ENCODE measurements at regions not wholly inside any gene's neighbourhood (a gene's known extent, or its start where the extent isn't known, plus 50 kb on each side); places are given as distances from the start of the nearest gene placed in this dataset.
"Not testable (repeated sequence)": the region's sequence is repeated elsewhere in the genome, so short reads cannot be mapped to it uniquely, and the experiment has no call there.

DNA sequence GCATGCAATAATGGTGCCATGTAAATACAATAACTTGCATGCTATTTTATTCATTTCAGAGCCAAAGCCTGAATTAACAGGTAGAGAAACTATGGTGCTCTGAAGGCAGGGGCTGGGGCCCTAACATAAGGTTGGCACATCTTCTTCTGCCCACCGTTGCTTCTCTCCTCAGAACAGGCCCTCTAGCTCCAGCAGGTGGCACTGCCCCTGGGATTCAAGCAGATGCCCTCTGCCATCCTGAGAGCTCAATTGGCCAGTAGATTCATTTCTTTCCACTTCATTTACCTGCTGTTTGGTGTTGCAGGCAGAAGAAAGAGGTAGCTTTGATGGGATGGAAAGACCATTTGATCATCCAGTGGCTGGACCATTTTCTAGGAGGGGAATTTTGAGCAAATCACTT lies 130.5 kb downstream of the FOXB1 start:
- DNase-seq (ENCODE audit: low read depth in 2 of 3, low spot score in 2 of 3) = no peak

DNA sequence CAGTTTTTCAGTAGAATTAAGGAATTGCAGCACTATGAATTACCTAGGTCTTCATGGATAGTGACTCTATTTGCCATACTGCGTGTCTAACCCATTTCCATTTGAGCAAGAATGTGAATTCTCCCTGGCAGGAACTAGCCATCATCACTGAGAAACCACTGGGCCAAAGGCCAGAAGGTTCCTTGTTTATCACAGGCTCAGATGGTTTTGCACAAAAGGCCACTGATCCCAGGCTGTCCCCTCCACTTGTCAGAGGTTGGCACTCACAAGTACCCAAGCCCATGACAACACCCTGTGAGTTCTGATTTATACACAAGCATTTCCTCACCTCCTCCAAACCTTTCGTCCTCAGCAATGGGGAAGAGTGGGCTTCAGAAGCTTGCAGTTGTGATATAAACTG lies 131.8 kb downstream of the FOXB1 start:
- DNase-seq (ENCODE audit: low read depth in 2 of 3, low spot score in 2 of 3) = no peak

DNA sequence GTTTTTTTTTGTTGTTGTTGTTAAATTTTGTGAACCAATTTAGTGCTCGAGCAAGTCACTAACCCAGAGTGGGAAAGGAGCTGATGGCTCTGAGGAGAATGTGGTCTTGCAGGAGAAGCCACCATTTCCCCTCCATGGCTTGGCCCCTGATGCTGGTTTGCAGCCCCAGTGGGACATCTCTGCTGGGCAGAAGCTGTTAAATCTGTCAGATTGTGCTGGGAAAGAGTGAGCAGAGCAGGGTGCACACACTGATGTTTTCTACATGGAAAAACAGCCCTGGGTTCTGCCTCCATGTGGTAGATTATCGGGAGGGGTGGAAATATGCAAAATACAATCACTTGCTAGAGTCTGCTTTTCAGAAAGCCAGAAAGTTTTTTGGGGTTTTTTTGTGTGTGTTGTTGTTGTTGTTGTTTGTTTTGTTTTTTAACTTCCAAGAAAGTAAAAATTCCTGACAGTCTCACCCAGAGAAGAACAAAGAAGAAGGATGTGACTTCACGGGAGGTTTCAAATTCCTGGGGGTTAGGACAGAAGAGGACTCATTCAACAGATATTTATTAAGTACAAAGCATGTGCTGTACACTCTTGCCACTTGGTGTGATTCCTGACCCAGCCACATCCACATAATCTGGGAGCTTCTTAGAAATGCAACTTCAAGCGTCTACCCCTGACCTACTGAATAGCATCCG lies 133.7 kb downstream of the FOXB1 start:
- no peak for DNase-seq (ENCODE audit: low read depth in 2 of 3, low spot score in 2 of 3)

DNA sequence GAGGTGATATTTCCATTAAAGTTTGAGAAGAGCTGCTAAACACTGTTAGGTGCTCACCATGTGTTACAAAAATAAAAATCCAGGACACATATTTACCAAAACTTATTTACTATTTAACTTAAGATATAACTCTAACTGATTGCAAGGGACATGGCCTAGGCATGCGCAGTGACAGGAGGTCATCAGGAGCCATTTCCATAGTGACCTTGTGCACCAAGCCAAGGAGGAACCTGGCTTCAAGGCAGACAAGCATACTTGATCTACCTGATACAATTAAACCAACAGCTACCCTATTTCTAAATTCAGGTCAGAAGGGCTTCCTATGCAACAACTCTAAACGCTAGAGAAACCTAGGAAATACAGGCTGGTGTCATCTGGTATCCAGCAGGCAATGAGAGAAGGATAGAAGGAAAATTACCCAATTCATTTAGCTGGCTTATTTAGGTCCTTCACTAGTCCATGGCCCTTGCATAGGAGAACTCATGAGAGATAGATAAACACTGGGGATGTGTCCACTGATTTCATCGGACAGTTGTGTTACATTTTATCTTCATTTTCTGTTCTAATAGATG lies 134.4 kb downstream of the FOXB1 start:
- no peak for DNase-seq (ENCODE audit: low read depth in 2 of 3, low spot score in 2 of 3)

DNA sequence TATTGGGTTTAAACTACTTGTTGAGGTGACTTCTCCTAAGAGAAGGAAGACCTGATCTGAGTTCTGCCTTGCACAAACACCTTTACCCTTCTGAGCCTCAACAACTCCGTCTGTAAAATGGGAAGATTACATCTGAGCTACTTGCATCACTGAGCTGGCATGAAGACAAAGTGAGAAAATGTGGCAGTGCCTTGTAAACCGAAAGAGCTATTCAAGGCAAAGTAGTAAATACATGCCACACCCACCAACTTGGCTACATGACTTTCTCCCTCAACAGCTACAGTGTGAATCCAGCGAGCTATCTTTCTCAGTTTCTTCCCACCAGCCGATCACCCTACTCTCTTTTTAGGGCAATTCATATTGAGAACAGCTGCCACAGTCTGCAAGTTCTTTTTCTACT lies 148.3 kb downstream of the FOXB1 start:
- DNase-seq (ENCODE audit: low read depth in 2 of 3, low spot score in 2 of 3) = no peak

DNA sequence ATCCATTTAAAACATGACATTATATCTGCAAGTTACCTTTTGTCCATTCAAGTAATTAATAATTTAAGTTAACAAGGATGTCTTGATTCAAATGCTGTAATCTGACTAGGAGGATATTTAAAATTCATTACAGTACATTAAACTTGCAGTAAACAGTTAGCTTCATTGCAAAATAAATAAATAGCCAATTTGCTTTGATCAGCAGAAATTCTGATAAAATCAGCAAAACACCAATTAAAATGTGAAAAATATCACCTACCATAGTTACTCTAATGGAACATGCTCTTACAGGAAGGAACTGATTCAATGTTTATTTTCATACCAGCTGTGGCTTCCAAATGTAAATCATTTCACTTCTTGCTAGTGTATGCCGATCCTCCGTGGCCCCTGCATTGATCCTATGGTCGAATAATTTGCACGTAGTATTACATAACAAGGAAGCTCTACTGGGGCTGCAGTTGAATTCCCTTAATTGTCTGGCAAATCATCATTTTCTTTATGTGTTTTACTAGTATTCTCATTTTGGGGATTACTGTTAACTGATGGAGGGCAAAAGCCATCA lies 150.7 kb downstream of the FOXB1 start:
- DNase-seq (ENCODE audit: low read depth in 2 of 3, low spot score in 2 of 3) = no peak

DNA sequence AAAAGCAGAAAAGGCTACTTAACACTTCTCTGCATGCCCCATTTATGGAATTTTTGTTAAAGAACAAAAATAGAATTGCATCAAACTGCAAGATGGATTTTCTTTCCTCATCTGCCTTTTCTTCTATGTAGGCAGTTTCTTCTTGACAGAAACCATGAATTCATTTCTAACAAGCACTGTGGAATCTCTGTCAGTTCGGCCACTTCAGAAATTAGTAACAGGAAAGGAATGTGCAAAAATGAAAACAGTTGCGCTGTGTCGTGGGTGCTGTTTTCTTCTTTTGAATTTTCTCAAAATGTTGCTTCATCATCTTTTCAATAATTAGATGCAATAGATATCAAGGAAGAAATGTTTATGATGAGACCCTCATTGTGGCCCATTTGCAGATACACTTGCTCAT lies 151.6 kb downstream of the FOXB1 start:
- DNase-seq (ENCODE audit: low read depth in 2 of 3, low spot score in 2 of 3) = no peak

DNA sequence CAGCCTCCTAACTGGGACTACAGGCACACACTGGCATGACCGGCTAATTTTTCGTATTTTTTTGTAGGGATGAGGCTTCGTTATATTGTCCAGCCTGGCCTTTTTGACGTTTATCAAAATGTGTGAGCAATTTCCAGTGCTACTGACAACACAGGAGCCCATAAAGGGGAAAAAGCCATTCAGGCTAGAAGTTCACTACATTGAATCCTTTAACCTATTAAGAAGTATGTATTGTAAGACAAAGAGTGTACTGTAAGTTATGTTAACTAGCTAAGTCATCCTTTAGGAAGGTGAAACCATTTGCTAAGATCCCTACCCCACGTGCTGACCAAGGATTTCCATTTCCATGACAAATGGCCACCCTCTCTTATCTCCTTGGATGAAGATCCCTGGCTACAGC lies 156.8 kb downstream of the FOXB1 start:
- DNase-seq (ENCODE audit: low read depth in 2 of 3, low spot score in 2 of 3) = no peak

DNA sequence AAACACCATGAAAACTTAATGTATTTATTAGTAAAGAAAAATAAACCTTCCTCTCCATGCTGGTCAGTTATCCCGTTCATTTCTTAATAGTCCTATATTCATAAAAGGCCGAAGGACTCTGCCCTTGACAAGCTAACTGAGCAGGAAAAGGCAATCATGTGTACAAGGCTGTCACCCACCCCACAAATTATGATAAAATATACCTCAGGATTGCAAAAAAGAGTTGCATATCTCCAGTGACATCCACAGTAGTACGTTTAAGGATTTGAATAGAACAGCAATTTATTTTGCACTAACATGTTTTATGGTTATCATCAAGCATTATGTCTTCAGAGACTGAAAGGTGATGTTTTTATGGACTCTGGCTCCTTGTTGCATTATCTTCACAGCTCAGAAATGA lies 157.6 kb downstream of the FOXB1 start:
- no peak for DNase-seq (ENCODE audit: low read depth in 2 of 3, low spot score in 2 of 3)

DNA sequence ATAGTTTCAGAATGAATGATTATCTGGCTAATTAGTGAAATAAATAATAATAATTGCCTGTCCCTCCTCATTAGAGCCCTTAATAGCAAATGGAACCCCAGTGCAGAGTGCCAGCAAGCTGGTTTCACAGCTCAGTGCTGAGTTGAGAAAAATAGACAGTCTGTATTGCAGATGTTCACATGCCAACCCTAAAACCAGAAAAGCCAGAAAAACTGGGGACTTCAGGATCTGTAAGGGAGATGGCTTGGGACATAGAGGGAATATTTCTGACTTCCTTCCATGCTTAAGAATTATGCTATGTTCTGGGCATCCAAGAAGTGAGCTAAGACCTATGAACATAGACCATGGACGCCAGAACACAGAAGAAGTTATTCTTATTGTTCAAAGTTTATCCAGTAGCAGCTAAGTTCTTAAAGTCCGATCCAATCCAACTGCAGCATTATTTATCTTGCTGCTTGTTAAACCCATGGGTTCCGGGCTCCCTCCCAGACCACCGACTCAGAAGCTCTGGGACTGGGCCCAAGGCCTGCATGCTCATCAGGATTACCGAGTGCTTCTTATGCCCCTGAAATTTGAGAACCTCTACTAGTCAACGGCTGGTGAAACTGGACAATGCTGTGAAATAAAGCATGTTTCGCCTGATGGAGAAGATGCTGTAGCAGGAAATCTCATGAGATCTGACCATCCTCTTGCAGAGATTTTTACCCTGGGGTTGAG lies 158.3 kb downstream of the FOXB1 start:
- DNase-seq (ENCODE audit: low read depth in 2 of 3, low spot score in 2 of 3) = no peak

DNA sequence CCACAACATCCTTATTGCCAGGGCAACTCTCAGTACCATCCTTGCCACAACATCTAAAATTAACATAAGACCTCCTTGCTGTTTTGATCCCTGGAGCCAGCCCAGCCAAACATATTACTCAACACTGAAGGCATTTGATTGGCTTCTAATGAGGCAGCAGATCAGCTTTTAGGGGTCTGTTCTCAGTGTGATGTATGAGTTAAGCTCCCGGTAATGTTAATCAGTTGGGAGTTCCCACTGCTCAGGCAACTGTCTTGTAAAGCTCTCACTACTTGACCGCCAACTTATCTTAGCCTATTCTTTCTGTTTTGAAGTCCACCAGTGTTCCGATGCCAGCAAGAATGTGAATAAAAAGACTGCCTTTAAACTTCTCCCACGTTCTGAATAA lies 158.9 kb downstream of the FOXB1 start:
- no peak for DNase-seq (ENCODE audit: low read depth in 2 of 3, low spot score in 2 of 3)

DNA sequence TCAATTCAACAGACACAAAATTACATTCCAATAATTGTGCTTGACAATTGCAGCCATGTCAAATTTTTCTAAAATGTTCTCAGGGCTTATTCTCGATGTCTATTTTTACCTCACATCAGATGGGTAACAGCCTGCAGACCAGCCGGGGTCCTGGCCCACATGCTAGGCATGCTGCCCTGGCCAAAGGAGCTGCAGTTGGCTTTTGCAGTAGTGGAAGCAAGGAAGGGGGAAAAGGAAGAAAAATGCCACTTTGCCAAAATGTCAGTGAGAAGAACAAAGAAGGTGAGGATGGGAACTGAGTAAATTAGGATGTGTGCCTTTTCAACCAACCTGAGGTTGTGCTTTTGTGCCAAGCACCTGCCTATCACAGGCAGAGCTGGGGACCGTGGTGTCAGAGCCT lies 161.0 kb downstream of the FOXB1 start:
- no peak for DNase-seq (ENCODE audit: low read depth in 2 of 3, low spot score in 2 of 3)

DNA sequence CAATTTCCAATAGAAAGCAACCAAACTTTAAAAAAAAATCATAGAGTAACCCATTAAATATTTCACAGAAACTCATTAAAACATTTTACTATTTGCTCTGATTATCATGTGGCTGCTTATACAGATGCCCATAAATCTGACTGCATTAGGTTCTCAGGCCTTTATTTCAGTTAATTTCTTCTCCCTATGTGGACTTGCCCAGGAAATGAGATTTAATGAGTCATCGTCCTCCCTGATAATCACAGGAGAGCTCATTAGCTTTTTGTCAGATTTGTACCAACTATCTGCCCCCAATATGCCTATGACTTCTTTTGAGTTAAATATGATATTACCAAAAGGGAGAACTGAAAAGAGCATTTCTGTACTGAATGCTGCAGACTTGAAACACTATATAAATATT lies 168.0 kb downstream of the FOXB1 start:
- DNase-seq (ENCODE audit: low read depth in 2 of 3, low spot score in 2 of 3) = no peak

DNA sequence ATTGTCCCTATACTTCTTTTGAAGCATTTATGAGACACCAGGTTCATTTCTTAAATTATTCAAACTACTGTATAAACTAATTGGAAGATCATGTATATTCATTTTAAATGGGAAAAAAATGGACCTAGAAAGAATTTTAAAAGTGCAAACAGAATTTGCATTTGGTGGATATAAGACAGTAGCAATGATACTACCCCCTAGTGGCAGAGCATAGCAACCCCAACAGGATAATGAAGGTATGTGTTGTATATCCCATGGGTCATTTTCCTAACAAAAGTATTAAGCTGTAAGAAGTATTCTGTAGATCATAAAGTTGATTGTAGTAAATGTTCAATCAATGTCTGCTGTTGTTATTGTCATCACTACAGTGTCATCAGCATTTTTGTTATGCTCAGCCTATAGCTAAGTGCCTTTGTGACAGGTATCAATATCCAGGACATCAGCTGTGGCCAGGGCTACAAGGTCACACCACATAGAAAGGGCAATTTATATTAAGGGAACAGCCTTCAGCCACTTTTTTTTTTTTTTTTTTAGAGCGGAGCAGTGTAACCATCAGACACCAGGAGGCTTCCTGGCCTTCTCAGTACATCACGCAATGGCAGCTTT lies 175.8 kb downstream of the FOXB1 start:
- DNase-seq (ENCODE audit: low read depth in 2 of 3, low spot score in 2 of 3) = no peak

DNA sequence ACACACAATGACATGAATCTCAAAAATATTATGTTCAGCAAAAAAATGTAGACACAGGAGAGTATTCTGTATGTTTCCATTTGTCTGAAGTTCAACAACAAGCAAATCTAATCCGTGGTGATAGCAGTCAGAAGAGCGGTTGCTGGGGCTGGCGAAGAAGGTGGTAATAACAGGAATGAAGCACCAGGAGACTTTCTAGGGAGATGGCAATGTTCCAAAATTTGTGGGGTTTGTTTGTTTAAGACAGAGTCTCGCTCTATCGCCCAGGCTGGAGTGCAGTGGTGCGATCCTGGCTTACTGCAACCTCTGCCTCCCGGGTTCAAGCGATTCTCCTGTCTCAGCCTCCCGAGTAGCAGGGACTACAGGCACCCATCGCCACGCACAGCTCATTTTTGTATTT lies 177.8 kb downstream of the FOXB1 start:
- DNase-seq (ENCODE audit: low read depth in 2 of 3, low spot score in 2 of 3) = not testable (repeated sequence)

DNA sequence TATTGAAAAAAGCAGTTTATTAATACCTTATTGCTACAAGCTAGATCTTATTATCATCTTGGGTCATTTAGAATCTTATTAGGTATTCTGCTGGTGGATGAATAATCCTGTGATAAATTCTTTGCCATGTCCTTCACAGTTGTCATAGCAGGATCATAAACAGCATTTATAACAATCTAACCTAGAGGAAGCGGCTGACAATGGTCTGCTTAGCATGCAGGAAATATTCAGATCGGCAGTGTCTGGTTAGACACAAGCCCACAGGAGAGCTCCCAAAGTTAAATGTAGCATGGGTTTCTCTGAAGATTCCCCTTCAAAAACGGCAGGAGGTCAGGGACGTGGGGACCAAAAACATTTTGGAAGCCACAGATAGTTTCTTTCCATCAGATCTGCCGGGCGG lies 179.3 kb downstream of the FOXB1 start:
- no peak for DNase-seq (ENCODE audit: low read depth in 2 of 3, low spot score in 2 of 3)

DNA sequence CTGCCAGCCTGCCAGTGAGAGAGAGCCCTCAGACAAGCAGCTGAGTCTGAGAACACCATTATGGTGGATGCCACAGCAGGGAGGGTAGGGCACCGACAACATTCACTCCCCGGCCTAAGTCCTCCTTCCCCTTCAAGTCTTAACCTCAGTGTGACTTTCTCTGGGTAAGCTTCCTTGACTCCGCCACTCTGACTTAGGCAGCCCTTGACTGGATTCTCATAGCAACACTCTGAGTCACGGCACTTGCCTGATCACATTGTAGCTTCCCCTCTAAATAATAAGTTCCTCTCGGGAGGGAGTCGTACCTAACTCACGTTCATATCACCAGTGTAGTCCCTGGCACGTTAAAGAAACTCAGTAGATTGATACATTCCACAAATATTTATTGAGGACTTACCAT lies 180.5 kb downstream of the FOXB1 start:
- DNase-seq (ENCODE audit: low read depth in 2 of 3, low spot score in 2 of 3) = no peak

DNA sequence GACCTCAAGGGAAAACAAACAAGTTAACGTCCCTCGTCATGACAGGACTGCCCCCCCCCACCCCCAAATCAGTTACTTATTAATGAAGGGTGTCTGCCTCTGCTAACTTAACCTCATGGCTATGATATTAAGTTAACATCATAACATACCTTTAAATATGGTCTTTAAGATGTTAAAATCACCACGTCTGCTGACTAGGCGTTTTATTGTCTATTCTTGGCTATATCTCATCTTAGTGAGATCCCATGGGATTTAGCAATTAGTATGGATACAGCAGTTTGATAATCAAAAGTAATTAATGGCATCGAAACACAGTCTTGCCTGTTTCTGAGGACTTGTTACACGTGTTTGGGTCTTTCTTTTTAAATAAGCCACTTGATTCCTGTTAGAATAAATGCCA lies 186.9 kb downstream of the FOXB1 start:
- no peak for DNase-seq (ENCODE audit: low read depth in 2 of 3, low spot score in 2 of 3)

DNA sequence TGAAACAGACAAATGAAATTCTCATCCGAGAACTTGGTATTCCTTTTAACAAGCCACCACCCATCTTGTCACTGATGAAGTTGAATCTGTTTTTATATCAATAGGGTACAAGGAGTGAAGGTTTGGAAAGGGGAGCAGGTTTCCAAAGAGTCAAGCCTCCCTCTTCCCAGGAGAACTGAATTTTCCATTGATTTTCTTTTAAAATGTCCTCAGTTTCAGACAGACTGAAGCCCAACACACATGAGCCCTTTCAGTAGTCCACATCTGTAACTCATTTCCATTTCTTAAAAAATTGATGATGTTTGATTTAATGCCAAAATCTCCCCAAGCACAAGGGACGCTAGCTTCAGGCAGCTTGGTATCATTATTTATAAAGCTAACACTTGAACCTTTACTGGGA lies 187.7 kb downstream of the FOXB1 start:
- DNase-seq (ENCODE audit: low read depth in 2 of 3, low spot score in 2 of 3) = no peak

DNA sequence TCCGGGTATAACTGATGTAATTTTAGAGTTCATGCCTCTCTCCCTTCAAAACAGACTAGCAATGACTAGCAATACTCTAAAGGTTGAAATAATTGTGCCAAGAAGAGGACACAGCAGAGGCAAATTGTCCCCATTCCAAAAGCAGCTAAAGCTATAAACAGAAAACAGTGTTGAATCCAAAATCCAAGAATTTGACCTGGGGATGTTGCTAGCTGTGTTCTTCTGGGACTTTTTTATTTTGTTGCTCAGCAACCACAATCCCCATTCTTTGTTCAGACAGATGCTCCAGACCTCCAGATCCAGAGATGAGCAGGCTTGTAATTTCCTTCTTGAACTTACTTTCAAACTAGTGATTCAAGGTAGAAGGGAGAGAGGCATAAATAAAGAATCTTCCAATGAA lies 191.5 kb downstream of the FOXB1 start:
- DNase-seq (ENCODE audit: low read depth in 2 of 3, low spot score in 2 of 3) = no peak

DNA sequence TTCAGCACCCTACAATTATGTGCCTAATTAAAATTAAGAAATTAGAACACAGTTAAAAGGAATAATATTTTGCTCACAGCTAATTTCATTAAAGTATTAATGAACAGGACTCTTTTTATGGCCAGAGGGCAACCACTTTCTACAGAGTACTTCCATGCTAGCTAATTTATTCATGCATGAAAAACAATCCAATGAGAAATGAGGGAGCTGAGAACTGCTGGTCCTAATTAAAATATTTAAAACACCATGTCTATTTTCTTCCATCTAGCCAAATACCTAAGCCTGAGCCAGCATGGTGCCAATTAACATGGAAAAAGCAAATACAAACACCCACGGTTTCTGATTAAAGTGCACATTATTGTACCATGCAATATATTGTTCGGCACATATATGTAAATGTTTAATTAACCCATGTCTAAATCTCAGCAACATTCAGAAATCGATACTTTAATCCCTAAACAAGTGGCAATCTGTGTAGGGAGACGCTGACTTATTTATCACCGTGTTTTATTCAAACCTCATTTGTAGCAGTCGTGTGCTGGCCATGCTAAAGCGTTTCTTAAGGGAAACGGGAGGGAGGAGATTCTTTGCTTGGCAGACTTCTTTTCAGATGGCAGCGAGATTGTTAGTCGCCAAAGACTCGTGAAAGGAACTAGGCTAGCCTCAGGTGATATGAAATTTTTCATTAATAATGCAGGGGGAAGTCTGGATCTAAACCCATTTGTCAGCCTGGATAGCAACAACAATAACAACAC lies 193.5 kb downstream of the ANXA2 start:
- no peak for DNase-seq (ENCODE audit: low read depth in 2 of 3, low spot score in 2 of 3)
